Lung (tissue), 11 donors: ENCODE measurements at regions not wholly inside any gene's neighbourhood (a gene's known extent, or its start where the extent isn't known, plus 50 kb on each side); places are given as distances from the start of the nearest gene placed in this dataset.
"Not testable (repeated sequence)": the region's sequence is repeated elsewhere in the genome, so short reads cannot be mapped to it uniquely, and the experiment has no call there.

Experiments used
- ATAC-seq: fragments of 200-7000 bp; cut with Tn5 transposase; one replicate; pipeline ENCODE4 v1.9.1; 2020; ENCODE audit warnings: moderate number of reproducible peaks; ENCODE audit not compliant: insufficient read depth, low FRiP score
- DNase-seq, 3 donors: peaks; one replicate each; pipeline ENCODE4 v3.0.0-alpha.2; 2013 to 2017
- H3K27ac ChIP-seq, 2 donors: one replicate each; pipeline ENCODE4 v1.5.1; 2013; ENCODE audit warnings: mild to moderate bottlenecking in 2 of 2, moderate library complexity in 2 of 2, control low read depth in 1 of 2, inconsistent platforms in 1 of 2, low read depth in 1 of 2, low read length in 1 of 2
- H3K27me3 ChIP-seq, 3 donors: one replicate each; pipeline ENCODE4 v1.5.1; 2013; ENCODE audit warnings: low read length in 2 of 3; ENCODE audit not compliant: control insufficient read depth in 3 of 3, insufficient read depth in 3 of 3
- H3K36me3 ChIP-seq, 4 donors: one replicate each; pipeline ENCODE4 v1.5.1; 2013; ENCODE audit warnings: low read length in 4 of 4, mild to moderate bottlenecking in 1 of 4, moderate library complexity in 1 of 4; ENCODE audit not compliant: control insufficient read depth in 4 of 4, insufficient read depth in 4 of 4
- H3K4me1 ChIP-seq, 5 donors: one replicate each; pipeline ENCODE4 v1.5.1; 2013; ENCODE audit warnings: low read length in 5 of 5, mild to moderate bottlenecking in 2 of 5, moderate library complexity in 1 of 5; ENCODE audit not compliant: control insufficient read depth in 5 of 5, insufficient read depth in 5 of 5
- H3K4me3 ChIP-seq: one replicate; pipeline ENCODE4 v1.5.1; 2013; ENCODE audit warnings: mild to moderate bottlenecking, control low read depth, moderate library complexity
- H3K9ac ChIP-seq, 2 donors: one replicate each; pipeline ENCODE4 v1.5.1; 2013; ENCODE audit warnings: low read length in 2 of 2, control low read depth in 1 of 2; ENCODE audit not compliant: insufficient read depth in 1 of 2
- H3K9me3 ChIP-seq, 4 donors: one replicate each; pipeline ENCODE4 v1.5.1; 2013; ENCODE audit warnings: low read length in 3 of 4, mild to moderate bottlenecking in 1 of 4, moderate library complexity in 1 of 4; ENCODE audit not compliant: control insufficient read depth in 4 of 4, insufficient read depth in 3 of 4
- CTCF ChIP-seq: IDR thresholded peaks from 2 replicates; pipeline ENCODE4 v1.5.1; 2012; ENCODE audit warnings: mild to moderate bottlenecking; ENCODE audit errors: control extremely low read depth, extremely low read depth
- WGBS, 2 donors: extraction: QIAGEN DNeasy Blood & Tissue Kit; methylation state at CpG; one replicate each; pipeline ENCODE4 v1.1.7; 2013; 5-methylcytosine and 5-hydroxymethylcytosine counted together
- donor health status: control.
- donor health status: control.
- donor health status: Bipolar disorder and iron deficiency.
- donor health status: healthy.
- donor health status: DM: yes; HTN: yes; CAD: no.

- Histone ChIP-seq H3K36me3 (no peaks in the 10 kb centered on the region), H3K9ac (no peak overlapping the region), H3K9me3 (peaks cover 0 to 4% (median 1%) of the 10 kb centered on the region in 4 donors), H3K4me3 (no peak overlapping the region), H3K27me3 (no peaks in the 10 kb centered on the region), H3K27ac (no peak overlapping the region), H3K4me1 (peaks cover 0 to 4% (median 0%) of the 10 kb centered on the region in 5 donors)
- no peak for ATAC-seq
- TF ChIP-seq CTCF = no peak
- no peak for DNase-seq
These were observed 157.7 kb downstream of the MTERF1 start for GRCh38 chr7:91722831-91723230.

GRCh38 chr7:91729046-91729445, 151.5 kb downstream of the MTERF1 start:
- not testable (repeated sequence) for ATAC-seq, H3K4me1 ChIP-seq, H3K9ac ChIP-seq, H3K27me3 ChIP-seq, H3K36me3 ChIP-seq, H3K9me3 ChIP-seq, DNase-seq, H3K27ac ChIP-seq, H3K4me3 ChIP-seq
- WGBS, 2 donors = 96 to 97% methylated on average over 2 of the region's 2 CpGs

GRCh38 chr7:91731976-91732375, 148.5 kb downstream of the MTERF1 start:
- no peak overlapping the region for H3K27ac ChIP-seq
- ATAC-seq (no peak), DNase-seq (no peak)
- no peaks in the 10 kb centered on the region for H3K27me3 ChIP-seq
- H3K9me3 ChIP-seq = peaks cover 0 to 6% (median 0%) of the 10 kb centered on the region in 4 donors
- no peak for TF ChIP-seq CTCF
- no peak overlapping the region for H3K9ac ChIP-seq
- peaks cover 0 to 3% (median 0%) of the 10 kb centered on the region in 5 donors for H3K4me1 ChIP-seq
- no peaks in the 10 kb centered on the region for H3K36me3 ChIP-seq
- no peak overlapping the region for H3K4me3 ChIP-seq
- WGBS, 2 donors = 68 to 74% methylated on average over 5 of the region's 5 CpGs

- WGBS, 2 donors = 92 to 93% methylated on average over 3 of the region's 3 CpGs
- no peak for DNase-seq
- H3K9me3 ChIP-seq = peaks cover 0 to 6% (median 0%) of the 10 kb centered on the region in 4 donors
- H3K4me3 ChIP-seq = no peak overlapping the region
- H3K27me3 ChIP-seq = no peaks in the 10 kb centered on the region
- H3K27ac ChIP-seq = no peak overlapping the region
- H3K36me3 ChIP-seq = no peaks in the 10 kb centered on the region
- H3K9ac ChIP-seq = no peak overlapping the region
- ATAC-seq = no peak
- H3K4me1 ChIP-seq = peaks cover 0 to 1% (median 0%) of the 10 kb centered on the region in 5 donors
- TF ChIP-seq CTCF = no peak
These were observed 131.1 kb downstream of the MTERF1 start for GRCh38 chr7:91749418-91749817.
